GM18519 (cell line): ENCODE measurements at regions not wholly inside any gene's neighbourhood (a gene's known extent, or its start where the extent isn't known, plus 50 kb on each side); places are given as distances from the start of the nearest gene placed in this dataset.

Source experiments
- ATAC-seq: cut with Tn5 transposase; IDR thresholded peaks from one replicate; pipeline ENCODE4 v1.9.1; 2021; ENCODE audit warnings: mild to moderate bottlenecking, moderate library complexity; ENCODE audit not compliant: unreplicated experiment, low FRiP score

DNA sequence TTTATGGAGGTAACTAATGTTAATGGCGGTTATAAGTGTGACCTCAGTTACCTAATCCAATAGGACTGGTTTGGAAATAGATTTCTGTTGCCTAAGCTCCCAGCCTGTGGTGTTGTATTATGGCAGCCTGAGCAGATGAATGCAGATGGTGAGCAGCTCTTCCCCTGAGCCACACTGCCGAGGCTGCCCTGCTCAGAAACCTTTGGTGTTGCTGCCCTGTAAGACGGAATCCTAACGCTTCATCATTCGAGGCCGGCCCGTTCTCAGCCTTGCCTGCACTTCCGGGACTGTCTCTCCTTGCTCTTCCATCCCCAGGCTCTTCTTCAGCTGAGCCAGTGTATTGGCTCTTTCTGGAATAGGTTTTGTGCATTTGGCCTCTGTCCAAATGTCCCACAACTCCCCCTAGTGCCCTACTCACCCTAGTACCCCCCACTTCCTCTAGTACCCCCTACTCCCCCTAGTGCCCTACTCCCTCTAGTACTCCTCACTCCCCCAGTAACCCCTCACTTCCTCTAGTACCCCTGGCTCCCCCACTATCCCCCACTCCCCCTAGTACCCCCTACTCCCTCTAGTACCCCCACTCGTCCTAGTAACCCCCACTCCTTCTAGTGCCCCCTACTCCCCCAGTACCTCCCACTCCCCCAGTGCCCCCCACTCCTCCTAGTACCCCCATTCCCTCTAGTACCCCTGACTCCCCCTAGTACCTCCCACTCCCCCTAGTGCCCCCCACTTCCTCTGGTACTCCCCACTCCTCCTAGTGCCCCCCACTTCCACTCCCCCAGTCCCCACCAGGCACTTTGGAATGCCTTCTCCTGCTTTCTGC lies 106.0 kb upstream of the TAF1B start:
- no peak for ATAC-seq

DNA sequence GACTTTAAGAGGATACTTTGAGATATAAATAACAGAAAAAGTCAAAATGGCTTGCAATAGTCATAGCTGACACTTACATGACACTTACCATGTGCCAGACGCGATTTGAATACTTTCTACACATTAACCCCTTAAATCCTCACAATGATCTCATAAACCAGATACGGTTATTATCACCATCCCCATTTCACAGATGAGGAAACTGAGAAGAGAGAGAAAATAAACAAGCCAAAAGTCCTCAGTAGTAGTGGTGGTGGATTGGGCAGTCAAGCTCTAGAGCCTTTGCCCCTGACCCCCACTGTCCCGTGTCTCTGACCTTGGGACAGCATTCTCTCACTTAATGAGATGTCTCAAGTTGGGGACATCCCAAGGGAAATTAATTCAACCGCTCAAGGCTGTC lies 105.2 kb upstream of the TAF1B start:
- no peak for ATAC-seq

DNA sequence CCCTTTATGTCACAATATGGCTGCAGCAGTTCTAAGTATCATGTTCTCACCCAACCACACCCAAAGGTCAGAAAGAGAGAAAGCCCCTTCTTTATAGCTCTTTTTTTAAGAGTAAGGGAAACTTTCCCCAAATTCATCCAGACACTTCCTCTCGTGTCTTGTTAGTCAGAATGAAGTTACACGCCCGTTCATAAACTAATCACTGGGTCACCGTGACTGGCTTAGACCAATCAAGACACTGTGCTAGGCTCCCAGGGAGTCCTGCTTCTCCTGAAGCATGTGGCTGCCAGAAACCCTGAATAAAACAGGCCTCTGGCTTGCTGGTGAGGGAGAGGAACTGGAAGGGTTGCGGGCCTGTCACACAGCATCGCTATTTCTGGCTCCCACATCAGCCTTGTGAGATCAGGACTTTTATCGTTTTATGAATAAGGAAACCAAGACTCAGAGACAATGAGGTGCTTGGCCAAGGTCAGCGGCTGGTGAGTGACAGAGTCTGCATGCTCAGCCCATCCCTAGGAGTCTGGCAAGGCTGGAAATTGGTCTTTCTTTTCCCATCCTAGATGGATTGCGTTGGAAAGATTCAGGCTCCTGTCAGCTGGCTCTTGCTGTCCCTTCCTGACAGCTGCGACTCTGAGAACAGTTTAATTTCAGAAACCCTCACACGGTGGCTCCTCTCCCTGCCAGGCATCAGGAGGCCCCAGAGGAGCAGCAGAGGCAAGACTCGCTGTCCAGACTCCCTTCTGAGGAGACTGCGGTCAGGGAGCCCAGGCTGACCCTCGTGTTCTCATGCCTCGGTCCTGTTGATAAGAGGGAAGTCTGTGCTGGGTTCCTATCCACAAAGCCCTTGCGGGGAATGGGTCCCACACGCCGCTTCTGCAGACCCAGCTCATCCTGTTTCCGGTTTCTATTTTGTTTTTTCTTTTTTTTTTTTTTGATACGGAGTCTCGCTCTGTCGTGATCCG lies 104.5 kb upstream of the TAF1B start:
- no peak for ATAC-seq

- no peak for ATAC-seq
Observed at GRCh38 chr2:9739531-9739964, 103.7 kb upstream of the TAF1B start.

DNA sequence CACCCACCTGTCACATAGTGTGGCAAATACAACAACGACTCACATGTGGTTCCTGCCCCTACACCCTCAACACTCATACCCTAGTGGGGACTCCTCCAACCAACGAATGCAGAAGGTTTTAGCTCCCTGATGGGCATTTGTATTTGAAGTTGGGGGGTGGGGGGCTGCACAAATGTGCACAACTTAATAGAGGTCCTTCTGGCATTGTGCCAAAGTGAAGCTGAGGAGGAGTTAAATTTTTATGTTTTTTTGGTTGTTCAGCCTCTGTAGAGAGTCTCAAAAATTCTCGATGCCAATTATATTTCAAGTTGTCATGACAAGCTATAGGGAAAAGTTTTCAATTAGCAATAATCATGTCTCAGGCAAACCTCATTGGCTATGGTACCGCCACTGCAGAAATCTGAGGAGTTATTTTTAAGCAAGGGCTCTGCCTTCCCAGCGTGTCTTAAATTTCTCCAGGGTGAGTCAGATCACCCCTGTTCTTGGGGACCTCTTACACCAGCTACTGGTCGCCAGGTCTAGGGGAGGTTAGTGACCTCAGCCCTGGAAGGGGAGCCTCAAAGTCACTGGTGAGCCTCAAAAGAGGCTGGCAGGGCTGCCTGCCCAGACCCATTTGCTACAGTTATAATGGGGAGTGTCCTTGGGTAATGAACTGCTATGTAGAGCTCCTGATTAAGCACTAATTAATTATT lies 102.7 kb upstream of the TAF1B start:
- ATAC-seq, result no peak

DNA sequence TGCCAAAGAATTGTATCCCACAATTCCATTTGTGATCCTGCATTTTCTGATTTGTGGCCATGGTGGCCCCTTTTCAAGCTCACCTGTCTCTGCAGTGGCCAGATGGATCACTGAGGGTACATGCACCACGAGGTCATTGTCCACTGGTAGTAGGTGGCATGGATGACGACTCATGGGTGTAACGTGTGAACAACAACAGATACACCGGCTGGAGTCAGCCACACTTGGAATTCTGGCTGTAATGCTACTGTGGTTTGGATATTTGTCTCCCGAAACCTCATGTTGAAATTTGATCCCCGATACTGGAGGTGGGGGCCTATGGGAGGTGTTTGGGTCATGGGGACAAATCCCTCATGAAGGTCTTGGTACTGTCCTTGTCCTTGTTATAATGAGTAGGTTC lies 102.2 kb upstream of the TAF1B start:
- ATAC-seq, result no peak

DNA sequence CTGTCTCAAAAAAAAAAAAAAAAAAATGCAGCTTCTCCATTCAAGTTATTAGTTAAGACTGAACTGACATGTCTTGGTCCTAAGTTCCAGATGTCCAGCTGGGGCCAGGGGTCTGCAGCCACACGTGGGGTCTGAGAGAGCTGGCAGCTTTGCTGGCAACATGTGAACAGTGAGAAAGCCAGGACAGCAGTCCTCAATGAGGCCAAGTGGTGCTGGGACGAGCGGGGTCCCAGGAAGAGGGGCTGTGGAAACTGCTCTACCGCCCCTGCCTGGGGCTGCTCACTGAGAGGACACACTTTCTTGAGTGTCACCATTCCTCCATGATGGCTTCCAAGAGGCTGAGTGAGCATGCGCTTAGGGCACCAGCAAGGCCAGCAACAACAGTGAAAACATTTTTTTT lies 100.7 kb upstream of the TAF1B start:
- no peak for ATAC-seq

DNA sequence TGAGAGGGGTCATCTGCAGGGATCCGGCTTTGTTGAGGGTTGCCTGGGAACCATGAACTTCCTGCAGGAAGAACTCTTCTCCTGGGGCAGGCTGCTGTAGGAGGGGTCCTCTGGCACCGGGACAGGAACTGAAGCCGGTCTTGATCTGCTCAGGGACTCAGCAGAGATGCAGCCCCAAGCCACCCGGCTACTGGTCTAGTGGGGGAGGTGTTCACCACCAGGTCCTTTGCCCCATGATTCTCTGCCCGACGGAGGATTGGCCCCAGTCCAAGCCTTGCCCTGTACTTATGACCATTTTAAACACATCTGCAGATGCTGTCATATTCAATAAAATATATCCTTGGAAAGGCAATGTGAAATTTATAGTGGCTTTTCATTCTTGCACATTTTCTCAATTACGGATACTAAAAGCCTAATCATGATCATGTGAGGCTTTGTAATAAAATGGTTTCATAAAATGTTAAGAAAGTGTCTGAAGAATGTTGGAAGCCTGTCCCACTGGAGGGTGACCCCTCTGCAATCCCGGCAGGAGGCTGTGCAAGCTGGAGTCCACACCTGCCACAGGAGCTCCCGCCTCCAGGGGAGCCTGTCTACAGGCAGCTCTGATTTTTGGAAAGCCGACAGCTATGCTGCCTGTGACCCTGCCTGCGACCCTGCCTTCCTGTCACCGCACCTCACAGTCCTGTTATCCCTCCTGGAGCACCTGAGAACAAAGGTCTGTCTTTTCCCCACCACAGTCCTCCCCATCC lies 98.8 kb upstream of the TAF1B start:
- no peak for ATAC-seq

GRCh38 chr2:9745153-9745899 lies 97.9 kb upstream of the TAF1B start:
- no peak for ATAC-seq

GRCh38 chr2:9747396-9747795 lies 95.9 kb upstream of the TAF1B start:
- no peak for ATAC-seq

GRCh38 chr2:9748577-9748976 lies 94.7 kb upstream of the TAF1B start:
- no peak for ATAC-seq

GRCh38 chr2:9749546-9750223 lies 93.6 kb upstream of the TAF1B start:
- no peak for ATAC-seq

DNA sequence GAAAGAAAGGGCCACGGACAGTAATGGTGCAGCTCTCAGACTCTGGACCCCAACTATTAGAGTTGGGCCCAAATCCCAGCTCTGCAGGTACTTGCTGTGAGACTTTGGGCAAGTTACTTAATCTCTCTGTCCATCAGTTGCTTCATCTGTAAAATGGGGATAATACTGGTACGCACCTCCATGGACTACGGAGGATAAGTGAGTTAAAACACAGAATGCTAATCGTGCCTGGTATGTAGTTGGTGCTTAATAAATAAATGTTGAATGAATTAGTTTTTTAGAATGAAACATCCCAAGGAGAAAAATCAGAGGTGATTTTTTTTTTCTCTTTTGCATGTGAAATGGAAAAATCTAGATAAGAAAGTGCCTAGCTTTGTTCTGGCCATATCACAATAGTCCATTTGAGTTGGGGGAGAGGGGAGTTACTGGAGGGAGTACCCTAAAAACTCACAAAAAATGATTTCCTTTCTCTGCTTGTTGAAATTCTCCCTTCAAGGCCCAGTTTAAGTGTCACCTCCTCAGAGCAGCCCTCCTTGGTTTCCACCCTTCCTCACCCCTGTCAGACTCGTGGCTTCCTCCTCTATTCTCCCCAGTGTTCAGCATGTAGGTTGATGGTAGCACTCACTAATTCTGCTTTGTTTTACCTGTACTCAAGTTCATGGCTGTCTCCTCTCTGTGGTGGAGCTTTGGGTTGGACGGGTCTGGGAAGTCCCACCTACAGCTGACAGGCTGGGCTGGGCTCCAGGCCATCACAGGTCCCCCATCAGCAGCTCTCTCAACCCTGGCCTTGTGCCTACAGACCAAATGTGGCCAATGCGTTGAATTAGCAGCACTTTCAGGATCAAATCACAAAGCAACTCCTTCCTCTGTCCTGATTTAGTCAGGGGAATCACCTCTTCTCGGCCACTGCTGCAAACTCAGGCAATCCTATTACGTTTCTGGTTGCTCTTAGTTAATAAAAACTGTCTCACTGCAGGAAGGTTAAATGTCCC lies 92.8 kb upstream of the TAF1B start:
- no peak for ATAC-seq

GRCh38 chr2:9751831-9752230 lies 91.4 kb upstream of the TAF1B start:
- ATAC-seq, result no peak

GRCh38 chr2:9752441-9753275 lies 90.6 kb upstream of the TAF1B start:
- no peak for ATAC-seq

GRCh38 chr2:9753276-9753600 lies 90.0 kb upstream of the TAF1B start:
- peak; percentile 76 for ATAC-seq
